Tibial nerve (tissue), 4 donors: ENCODE measurements at regions not wholly inside any gene's neighbourhood (a gene's known extent, or its start where the extent isn't known, plus 50 kb on each side); places are given as distances from the start of the nearest gene placed in this dataset.

ENCODE experiments used
- CTCF ChIP-seq, 5 experiments: fragments of 200-600 bp in 3 of 5; fragments of 450-650 bp in 2 of 5; sonication (generic) in 3 of 5; IDR thresholded peaks; one replicate each; pipeline ENCODE4 v1.5.1; 2016 to 2019; ENCODE audit warnings: antibody characterized with exemption in 5 of 5, mild to moderate bottlenecking in 3 of 5, moderate library complexity in 2 of 5
- EP300 ChIP-seq, 2 donors: sonication (generic); formaldehyde crosslinking; IDR thresholded peaks; one replicate each; pipeline ENCODE4 v1.6.1; 2017; ENCODE audit warnings: antibody characterized with exemption in 2 of 2, mild to moderate bottlenecking in 1 of 2
- POLR2A ChIP-seq, 2 donors: fragments of 450-650 bp; IDR thresholded peaks; one replicate each; pipeline ENCODE4 v1.6.1; 2017; ENCODE audit warnings: antibody characterized with exemption in 2 of 2, mild to moderate bottlenecking in 2 of 2, moderate library complexity in 2 of 2

DNA sequence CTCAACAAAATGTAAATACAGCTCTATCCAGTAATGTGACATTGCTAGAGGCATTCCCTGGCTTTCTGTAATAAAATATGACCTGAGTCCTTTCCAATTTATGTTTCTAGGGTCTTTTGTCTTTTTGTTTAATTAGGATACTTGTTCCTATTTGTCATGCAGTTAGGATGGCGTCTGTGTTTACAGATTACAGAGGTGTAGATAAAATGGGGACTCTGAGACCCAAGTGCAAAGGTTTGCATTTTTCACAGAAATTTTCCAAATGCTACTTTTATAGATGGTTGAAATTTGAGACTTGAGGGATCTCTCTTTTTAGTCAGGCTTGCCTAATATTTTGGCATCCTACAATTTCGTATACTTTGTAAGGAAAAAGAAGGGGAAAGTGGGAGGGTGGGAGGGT lies 332.4 kb downstream of the PTEN start:
- no peak for TF ChIP-seq CTCF (IDR thresholded peaks at IDR 0.05)
- no peak for TF ChIP-seq EP300 (IDR thresholded peaks at IDR 0.05)
- no peak for TF ChIP-seq POLR2A (IDR thresholded peaks at IDR 0.05)
